A673 (cell line): ENCODE measurements at regions not wholly inside any gene's neighbourhood (a gene's known extent, or its start where the extent isn't known, plus 50 kb on each side); places are given as distances from the start of the nearest gene placed in this dataset.

Experiments used
- BruUV-seq: library from RNA; stranded (reverse); fragments of 400-500 nt; replicated peaks from 2 replicates; lab custom pipeline; 2021; lab: Mats Ljungman, UMichigan
- CTCF ChIA-PET: fragments of 300-600 bp; sonication (Branson Sonifier 250); formaldehyde crosslinking; loops from one replicate; lab custom pipeline; 2022; ENCODE audit warnings: antibody characterized with exemption; lab: Charles Lee
- POLR2A ChIA-PET: fragments of 300-600 bp; sonication (Branson Sonifier 250); formaldehyde crosslinking; loops from one replicate; lab custom pipeline; 2022; ENCODE audit warnings: antibody characterized with exemption; ENCODE audit not compliant: low non-redundant PET; lab: Charles Lee
- DNase-seq: peaks from one replicate; pipeline ENCODE4 v3.0.0-alpha.2; 2015; ENCODE audit warnings: low spot score
- H3K27ac ChIP-seq: fragments of 200-600 bp; sonication (generic); 2 replicates; pipeline ENCODE4 v1.5.1; 2016; ENCODE audit warnings: mixed run types, low read depth, mild to moderate bottlenecking, mixed read lengths, antibody characterized with exemption, low read length; ENCODE audit not compliant: poor library complexity, severe bottlenecking
- H3K27me3 ChIP-seq: fragments of 200-600 bp; sonication (generic); replicated peaks from 2 replicates; pipeline ENCODE4 v1.6.1; 2017; ENCODE audit warnings: mixed run types, low read depth, mild to moderate bottlenecking, mixed read lengths, antibody characterized with exemption, low read length; ENCODE audit not compliant: insufficient read depth, poor library complexity
- H3K36me3 ChIP-seq: fragments of 200-600 bp; sonication (generic); 2 replicates; pipeline ENCODE4 v1.6.1; 2016; ENCODE audit warnings: mixed run types, mild to moderate bottlenecking, mixed read lengths, antibody characterized with exemption, low read length; ENCODE audit not compliant: insufficient read depth, poor library complexity, severe bottlenecking
- H3K4me1 ChIP-seq: fragments of 200-600 bp; sonication (generic); 2 replicates; pipeline ENCODE4 v1.6.1; 2017; ENCODE audit warnings: mixed run types, mild to moderate bottlenecking, mixed read lengths, antibody characterized with exemption, low read length; ENCODE audit not compliant: insufficient read depth, poor library complexity, severe bottlenecking
- H3K4me3 ChIP-seq: fragments of 200-600 bp; sonication (generic); 2 replicates; pipeline ENCODE4 v1.5.1; 2016; ENCODE audit warnings: low read depth, mixed run types, mild to moderate bottlenecking, mixed read lengths, low read length; ENCODE audit not compliant: poor library complexity, severe bottlenecking
- H3K9me3 ChIP-seq: fragments of 200-600 bp; sonication (generic); 2 replicates; pipeline ENCODE4 v1.6.1; 2016; ENCODE audit warnings: mixed run types, low read depth, mild to moderate bottlenecking, mixed read lengths, antibody characterized with exemption, low read length; ENCODE audit not compliant: poor library complexity, severe bottlenecking
- CTCF ChIP-seq: fragments of 300-800, 200-600 bp; sonication (generic); conservative IDR thresholded peaks from 2 replicates; pipeline ENCODE4 v1.5.1; 2017; ENCODE audit warnings: low read depth, mild to moderate bottlenecking, antibody characterized with exemption, low read length, moderate library complexity, mixed read lengths
- EZH2 ChIP-seq: fragments of 200-600 bp; sonication (generic); IDR thresholded peaks from 2 replicates; pipeline ENCODE4 v1.6.1; 2017; ENCODE audit warnings: borderline replicate concordance, low read depth, mild to moderate bottlenecking, mixed read lengths, antibody characterized with exemption, low read length; ENCODE audit not compliant: poor library complexity, severe bottlenecking
- intact Hi-C: fragments of 100-400 bp; cut with micrococcal nuclease; formaldehyde crosslinking; loops from one replicate; pipeline ENCODE4 v1.10.0; 2022; ENCODE audit not compliant: unreplicated experiment

- no peak for DNase-seq
- POLR2A ChIA-PET: interaction anchor here (0.5 kb wide), 1 partner anchor 168 kb away, joined by 3 read pairs; no protein-coding TSS in a partner anchor
- no TSS peak for BruUV-seq
- no peaks in the 10 kb centered on the region for H3K4me1 ChIP-seq
- no peaks in the 10 kb centered on the region for H3K27me3 ChIP-seq
- H3K27ac ChIP-seq: no peak overlapping the region
- H3K36me3 ChIP-seq: no peaks in the 10 kb centered on the region
- no peak for TF ChIP-seq CTCF
- TF ChIP-seq EZH2: no peak
- no peaks in the 10 kb centered on the region for H3K9me3 ChIP-seq
- CTCF ChIA-PET: no interaction called here
- intact Hi-C loops: no loop called here
- H3K4me3 ChIP-seq: no peak overlapping the region
Measured at GRCh38 chr10:62916141-62916603, 100.0 kb upstream of the EGR2 start.

- POLR2A ChIA-PET: no interaction called here
- CTCF ChIA-PET: no interaction called here
- intact Hi-C loops: no loop called here
- H3K36me3 ChIP-seq: no peaks in the 10 kb centered on the region
- DNase-seq: no peak
- H3K27me3 ChIP-seq: no peaks in the 10 kb centered on the region
- TF ChIP-seq CTCF (no peak), EZH2 (no peak)
- H3K4me1 ChIP-seq: no peaks in the 10 kb centered on the region
- no peak overlapping the region for H3K27ac ChIP-seq
- no peaks in the 10 kb centered on the region for H3K9me3 ChIP-seq
- no peak overlapping the region for H3K4me3 ChIP-seq
- BruUV-seq: no TSS peak
Measured at GRCh38 chr10:62915158-62915557, 99.0 kb upstream of the EGR2 start.

GRCh38 chr10:62912086-62912485, 95.9 kb upstream of the EGR2 start:
- H3K27ac ChIP-seq: no peak overlapping the region
- DNase-seq: no peak
- no peaks in the 10 kb centered on the region for H3K4me1 ChIP-seq
- no peak for TF ChIP-seq CTCF
- TF ChIP-seq EZH2: no peak
- no peaks in the 10 kb centered on the region for H3K36me3 ChIP-seq
- H3K9me3 ChIP-seq: no peaks in the 10 kb centered on the region
- BruUV-seq: no TSS peak
- H3K27me3 ChIP-seq: no peaks in the 10 kb centered on the region
- ChIA-PET CTCF (no interaction called here), POLR2A (no interaction called here)
- no peak overlapping the region for H3K4me3 ChIP-seq
- intact Hi-C loops: no loop called here
